Mesothelial cell of epicardium (in vitro differentiated cells): ENCODE measurements at regions not wholly inside any gene's neighbourhood (a gene's known extent, or its start where the extent isn't known, plus 50 kb on each side); places are given as distances from the start of the nearest gene placed in this dataset.
A peak's percentile ranks its signal among the peaks of the same experiment; 100 is the strongest.

Experiments
- DNase-seq, 2 experiments: peaks; one replicate each; pipeline ENCODE4 v3.0.0; 2021; ENCODE audit warnings: low spot score in 2 of 2; ENCODE audit not compliant: unreplicated experiment in 2 of 2
- H3K27ac Mint-ChIP-seq: 2 replicates; pipeline ENCODE4 v1.8.0; 2021; ENCODE audit warnings: mixed read lengths
- H3K27me3 Mint-ChIP-seq: 2 replicates; pipeline ENCODE4 v1.8.0; 2021; ENCODE audit warnings: low read depth, mixed read lengths
- H3K36me3 Mint-ChIP-seq: 2 replicates; pipeline ENCODE4 v1.8.0; 2021; ENCODE audit warnings: mixed read lengths
- H3K4me1 Mint-ChIP-seq: 2 replicates; pipeline ENCODE4 v1.8.0; 2021; ENCODE audit warnings: mixed read lengths
- H3K4me3 Mint-ChIP-seq: 2 replicates; pipeline ENCODE4 v1.8.0; 2021; ENCODE audit warnings: mild to moderate bottlenecking, moderate library complexity, mixed read lengths
- H3K9me3 Mint-ChIP-seq: 2 replicates; pipeline ENCODE4 v1.8.0; 2021; ENCODE audit warnings: mixed read lengths
- CTCF ChIP-seq: fragments of 200-600 bp; sonication (generic); IDR thresholded peaks from one replicate; pipeline ENCODE4 v1.5.0; 2021; ENCODE audit warnings: antibody characterized with exemption; ENCODE audit not compliant: unreplicated experiment

DNA sequence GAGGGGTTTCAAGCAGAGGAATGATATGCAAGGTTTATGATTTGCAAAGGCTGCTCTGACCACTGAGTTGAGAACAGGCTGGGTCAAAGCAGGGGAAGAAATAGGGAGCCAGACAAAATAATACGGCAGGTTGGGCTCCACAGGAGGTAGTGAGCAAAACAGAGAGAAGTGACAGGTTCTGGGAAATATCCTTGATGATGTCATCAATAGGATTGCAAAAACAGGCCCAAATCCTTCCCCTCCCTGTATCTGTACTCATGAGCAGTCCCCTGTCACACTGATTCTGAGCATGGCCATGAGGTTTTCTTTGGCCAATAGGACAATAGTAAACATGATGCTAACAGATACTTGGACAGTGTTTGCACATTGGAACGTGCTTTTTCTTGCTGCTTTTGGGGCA lies 471.8 kb upstream of the BRINP1 start:
- Mint-ChIP-seq H3K27ac (peak overlapping the region; percentile 67), H3K27me3 (no peaks in the 10 kb centered on the region), H3K9me3 (peaks cover under 1% of the 10 kb centered on the region), H3K4me3 (no peak overlapping the region), H3K4me1 (peaks cover 18% of the 10 kb centered on the region), H3K36me3 (no peaks in the 10 kb centered on the region)
- DNase-seq = no peak
- no peak for TF ChIP-seq CTCF

DNA sequence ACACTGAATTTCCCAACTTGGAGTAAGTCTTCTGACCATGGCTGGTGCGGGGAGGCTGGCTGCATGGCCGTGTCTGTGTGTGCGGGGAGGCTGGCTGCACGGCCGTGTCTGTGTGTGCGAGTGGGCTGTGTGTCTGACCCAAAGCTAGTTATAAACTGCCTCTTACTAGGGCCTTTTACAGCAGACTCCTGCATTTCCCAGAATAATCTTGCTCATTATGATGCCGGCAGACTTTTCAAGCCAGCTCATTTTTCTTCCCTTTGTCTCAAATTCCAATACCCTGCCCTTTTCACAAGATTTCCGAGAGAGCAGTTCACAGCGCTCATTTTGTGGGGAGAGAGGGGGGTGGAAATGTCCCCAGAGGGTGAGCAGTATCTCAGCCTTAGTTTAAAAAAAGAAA lies 470.7 kb upstream of the BRINP1 start:
- H3K27me3 Mint-ChIP-seq = no peaks in the 10 kb centered on the region
- no peaks in the 10 kb centered on the region for H3K36me3 Mint-ChIP-seq
- H3K4me3 Mint-ChIP-seq = no peak overlapping the region
- H3K4me1 Mint-ChIP-seq = peaks cover 20% of the 10 kb centered on the region
- no peaks in the 10 kb centered on the region for H3K9me3 Mint-ChIP-seq
- DNase-seq = no peak
- no peak for TF ChIP-seq CTCF
- peak overlapping the region; percentile 83 for H3K27ac Mint-ChIP-seq

- H3K4me1 Mint-ChIP-seq = peaks cover 22% of the 10 kb centered on the region
- H3K27me3 Mint-ChIP-seq = peaks cover 6% of the 10 kb centered on the region
- no peak for TF ChIP-seq CTCF
- no peak for DNase-seq
- H3K4me3 Mint-ChIP-seq = no peak overlapping the region
- no peaks in the 10 kb centered on the region for H3K9me3 Mint-ChIP-seq
- H3K27ac Mint-ChIP-seq = no peak overlapping the region
- H3K36me3 Mint-ChIP-seq = no peaks in the 10 kb centered on the region
Observed at GRCh38 chr9:119838210-119838609, 469.0 kb upstream of the BRINP1 start.

- Mint-ChIP-seq H3K36me3 (no peaks in the 10 kb centered on the region), H3K27ac (no peak overlapping the region), H3K9me3 (no peaks in the 10 kb centered on the region), H3K4me3 (no peak overlapping the region), H3K4me1 (peaks cover 25% of the 10 kb centered on the region), H3K27me3 (peaks cover 19% of the 10 kb centered on the region)
- TF ChIP-seq CTCF = no peak
- DNase-seq = no peak
Observed at GRCh38 chr9:119836036-119836435, 466.8 kb upstream of the BRINP1 start.

DNA sequence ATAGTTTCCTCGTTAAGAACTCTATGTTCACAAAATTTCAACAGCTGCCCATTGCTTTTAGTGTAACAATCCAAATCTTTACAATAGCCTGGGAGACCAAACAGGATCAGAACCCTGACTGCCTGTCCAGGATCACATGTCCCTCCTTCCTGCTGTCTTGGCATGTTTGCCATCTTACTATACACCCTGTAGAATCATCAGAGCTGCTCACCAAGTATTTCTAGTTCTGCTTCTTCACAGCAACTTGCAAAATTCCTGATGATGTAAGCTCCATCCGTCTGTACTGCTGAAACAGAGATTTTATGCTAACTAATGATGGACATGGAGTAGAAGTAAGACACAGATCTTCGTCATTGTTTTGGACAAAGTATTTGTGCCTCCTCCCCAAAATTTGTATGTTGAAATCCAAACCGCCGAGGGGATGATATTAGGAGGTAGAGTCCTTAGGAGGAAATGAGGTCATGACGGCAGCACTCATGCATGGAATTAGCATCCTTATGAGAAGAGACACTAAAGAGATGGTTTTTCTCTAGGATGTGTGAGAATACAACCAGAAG lies 464.9 kb upstream of the BRINP1 start:
- no peak overlapping the region for H3K27ac Mint-ChIP-seq
- H3K9me3 Mint-ChIP-seq = no peaks in the 10 kb centered on the region
- H3K27me3 Mint-ChIP-seq = peaks cover 28% of the 10 kb centered on the region
- DNase-seq = no peak
- H3K4me3 Mint-ChIP-seq = no peak overlapping the region
- no peak for TF ChIP-seq CTCF
- peaks cover 10% of the 10 kb centered on the region for H3K4me1 Mint-ChIP-seq
- no peaks in the 10 kb centered on the region for H3K36me3 Mint-ChIP-seq

- no peaks in the 10 kb centered on the region for H3K36me3 Mint-ChIP-seq
- no peak for TF ChIP-seq CTCF
- H3K27ac Mint-ChIP-seq = no peak overlapping the region
- no peaks in the 10 kb centered on the region for H3K9me3 Mint-ChIP-seq
- DNase-seq = no peak
- H3K4me1 Mint-ChIP-seq = peaks cover 17% of the 10 kb centered on the region
- H3K4me3 Mint-ChIP-seq = no peak overlapping the region
- peaks cover 34% of the 10 kb centered on the region for H3K27me3 Mint-ChIP-seq
Observed at GRCh38 chr9:119831309-119831708, 462.1 kb upstream of the BRINP1 start.
